ENCODE measurements at regions not wholly inside any gene's neighbourhood (a gene's known extent, or its start where the extent isn't known, plus 50 kb on each side); places are given as distances from the start of the nearest gene placed in this dataset.

DNA sequence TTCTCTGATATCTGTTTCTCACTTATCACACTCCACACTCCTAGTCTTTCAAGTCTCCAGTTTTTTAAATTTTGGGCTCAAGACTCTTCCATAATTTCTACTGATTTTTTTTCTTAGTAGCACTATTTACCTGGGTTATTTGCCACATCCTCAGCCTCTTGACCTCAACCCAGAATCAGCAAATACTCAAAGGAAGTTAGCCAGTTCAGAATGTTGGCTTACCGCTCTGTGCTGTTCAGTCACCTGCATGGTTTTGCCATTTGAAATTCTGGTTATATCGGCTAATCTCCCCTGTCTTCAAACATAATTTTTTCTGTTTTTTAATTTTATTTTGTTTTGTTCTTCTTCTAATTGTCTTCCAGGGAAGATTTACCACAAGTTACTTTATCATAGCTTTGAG, 412.6 kb downstream of the PTH2R start:
- no peaks in the 10 kb centered on the region for H3K36me3 Mint-ChIP-seq
- no peak overlapping the region for H3K27ac Mint-ChIP-seq

DNA sequence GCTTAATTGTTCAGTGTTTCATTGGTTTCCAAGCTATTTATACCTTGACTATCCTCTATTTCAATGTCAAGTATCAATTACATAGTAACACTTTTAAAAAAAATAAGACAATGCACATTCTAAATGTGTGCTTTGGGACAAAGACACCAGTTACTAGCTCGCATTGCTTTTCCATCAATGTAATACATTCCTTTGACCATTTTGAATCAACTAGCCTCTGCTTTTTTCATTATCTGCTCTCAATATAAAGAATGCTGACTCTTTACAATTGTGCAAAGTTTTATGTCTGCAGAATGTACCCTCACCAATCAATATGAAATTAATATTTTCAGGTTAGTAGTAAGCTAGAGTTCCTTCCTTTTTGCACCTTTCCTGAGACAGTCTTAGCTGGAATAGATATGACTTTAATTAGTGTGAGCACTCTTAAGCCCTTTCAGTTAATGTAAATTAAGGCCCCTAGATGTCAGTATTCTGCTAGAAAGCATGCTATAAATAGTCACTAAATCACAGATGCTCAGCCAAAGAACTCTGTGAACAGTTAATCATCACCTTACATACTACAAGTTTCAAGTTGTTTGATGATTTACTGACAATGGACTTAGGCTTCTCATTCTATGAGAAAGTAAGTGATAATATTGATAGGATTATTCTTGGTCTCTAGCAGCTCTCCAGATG, 413.6 kb downstream of the PTH2R start:
- intact Hi-C loops (cut with micrococcal nuclease): no loop called here
- Mint-ChIP-seq H3K4me1 (no peaks in the 10 kb centered on the region), H3K4me3 (no peak overlapping the region), H3K27me3 (ENCODE audit: low read depth in 3 of 3) (peaks cover 0 to 2% (median 0%) of the 10 kb centered on the region in 3 donors), H3K27ac (no peak overlapping the region), H3K36me3 (no peaks in the 10 kb centered on the region), H3K9me3 (no peaks in the 10 kb centered on the region)
- TF ChIP-seq, protein P1, sequence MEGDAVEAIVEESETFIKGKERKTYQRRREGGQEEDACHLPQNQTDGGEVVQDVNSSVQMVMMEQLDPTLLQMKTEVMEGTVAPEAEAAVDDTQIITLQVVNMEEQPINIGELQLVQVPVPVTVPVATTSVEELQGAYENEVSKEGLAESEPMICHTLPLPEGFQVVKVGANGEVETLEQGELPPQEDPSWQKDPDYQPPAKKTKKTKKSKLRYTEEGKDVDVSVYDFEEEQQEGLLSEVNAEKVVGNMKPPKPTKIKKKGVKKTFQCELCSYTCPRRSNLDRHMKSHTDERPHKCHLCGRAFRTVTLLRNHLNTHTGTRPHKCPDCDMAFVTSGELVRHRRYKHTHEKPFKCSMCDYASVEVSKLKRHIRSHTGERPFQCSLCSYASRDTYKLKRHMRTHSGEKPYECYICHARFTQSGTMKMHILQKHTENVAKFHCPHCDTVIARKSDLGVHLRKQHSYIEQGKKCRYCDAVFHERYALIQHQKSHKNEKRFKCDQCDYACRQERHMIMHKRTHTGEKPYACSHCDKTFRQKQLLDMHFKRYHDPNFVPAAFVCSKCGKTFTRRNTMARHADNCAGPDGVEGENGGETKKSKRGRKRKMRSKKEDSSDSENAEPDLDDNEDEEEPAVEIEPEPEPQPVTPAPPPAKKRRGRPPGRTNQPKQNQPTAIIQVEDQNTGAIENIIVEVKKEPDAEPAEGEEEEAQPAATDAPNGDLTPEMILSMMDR (IDR thresholded peaks at IDR 0.05): no peak
- no peaks in the 10 kb centered on the region for H3K27me3 ChIP-seq (ENCODE audit: control insufficient read depth in 2 of 2, insufficient read depth in 2 of 2, low read length in 2 of 2)
- H3K79me2 ChIP-seq (ENCODE audit: insufficient read depth, low read length): no peaks in the 10 kb centered on the region
- DNase-seq: no peak
- H3K36me3 ChIP-seq (replicated peaks in 1 of 2; ENCODE audit: control insufficient read depth in 1 of 2, insufficient read depth in 2 of 2, low read length in 2 of 2): no peaks in the 10 kb centered on the region
- H3K4me3 ChIP-seq (replicated peaks in 1 of 3; ENCODE audit: low read depth in 2 of 3, low read length in 3 of 3): no peak overlapping the region
- H3K9ac ChIP-seq (ENCODE audit: insufficient read depth, low read length, poor library complexity, severe bottlenecking): no peak overlapping the region
- H2AFZ ChIP-seq (ENCODE audit: insufficient read depth, low read depth, low read length, poor library complexity, severe bottlenecking): no peak overlapping the region
- no peak overlapping the region for H3K4me2 ChIP-seq (replicated peaks; ENCODE audit: extremely low read depth, low read length, poor library complexity, severe bottlenecking)
- WGBS (ENCODE audit: insufficient coverage): 71% methylated on average over 1 of the region's 1 CpG
- H3K27ac ChIP-seq (ENCODE audit: low read depth in 1 of 2, low read length in 2 of 2): no peak overlapping the region
- no peaks in the 10 kb centered on the region for H3K4me1 ChIP-seq (ENCODE audit: control insufficient read depth in 1 of 2, insufficient read depth in 2 of 2, low read length in 2 of 2)
- H4K20me1 ChIP-seq (ENCODE audit: insufficient read depth, low read length): no peaks in the 10 kb centered on the region
- H3K9me3 ChIP-seq (replicated peaks in 1 of 2; ENCODE audit: control insufficient read depth in 1 of 2, insufficient read depth in 1 of 2, low read length in 2 of 2): no peaks in the 10 kb centered on the region

More for the DNA sequence above, 412.6 kb downstream of the PTH2R start:
- H3K4me1 ChIP-seq (ENCODE audit: control insufficient read depth in 1 of 2, insufficient read depth in 2 of 2, low read length in 2 of 2): no peaks in the 10 kb centered on the region
- no peak overlapping the region for H3K27ac ChIP-seq (ENCODE audit: low read depth in 1 of 2, low read length in 2 of 2)
- TF ChIP-seq, protein P1 (IDR thresholded peaks at IDR 0.05): no peak
- no peak for DNase-seq
- Mint-ChIP-seq H3K4me3 (no peak overlapping the region), H3K27me3 (ENCODE audit: low read depth in 3 of 3) (peaks cover 0 to 2% (median 0%) of the 10 kb centered on the region in 3 donors), H3K4me1 (no peaks in the 10 kb centered on the region), H3K9me3 (no peaks in the 10 kb centered on the region)
- H3K4me3 ChIP-seq (replicated peaks in 1 of 3; ENCODE audit: low read depth in 2 of 3, low read length in 3 of 3): no peak overlapping the region
- H4K20me1 ChIP-seq (ENCODE audit: insufficient read depth, low read length): no peaks in the 10 kb centered on the region
- H2AFZ ChIP-seq (ENCODE audit: insufficient read depth, low read depth, low read length, poor library complexity, severe bottlenecking): no peak overlapping the region
- no peaks in the 10 kb centered on the region for H3K9me3 ChIP-seq (replicated peaks in 1 of 2; ENCODE audit: control insufficient read depth in 1 of 2, insufficient read depth in 1 of 2, low read length in 2 of 2)
- H3K36me3 ChIP-seq (replicated peaks in 1 of 2; ENCODE audit: control insufficient read depth in 1 of 2, insufficient read depth in 2 of 2, low read length in 2 of 2): no peaks in the 10 kb centered on the region
- no peaks in the 10 kb centered on the region for H3K79me2 ChIP-seq (ENCODE audit: insufficient read depth, low read length)
- no peak overlapping the region for H3K4me2 ChIP-seq (replicated peaks; ENCODE audit: extremely low read depth, low read length, poor library complexity, severe bottlenecking)
- no CpG with 5 or more reads among the region's 2 CpGs for WGBS (ENCODE audit: insufficient coverage)
- H3K27me3 ChIP-seq (ENCODE audit: control insufficient read depth in 2 of 2, insufficient read depth in 2 of 2, low read length in 2 of 2): no peaks in the 10 kb centered on the region
- intact Hi-C loops (cut with micrococcal nuclease): no loop called here
- no peak overlapping the region for H3K9ac ChIP-seq (ENCODE audit: insufficient read depth, low read length, poor library complexity, severe bottlenecking)
